Activated CD8-positive, alpha-beta T cell treated with anti-CD3 and anti-CD28 coated beads, Interleukin-2, amount 10 ng/mL, durations not matched to agents 7 days and 5 days (primary cell): ENCODE measurements at regions not wholly inside any gene's neighbourhood (a gene's known extent, or its start where the extent isn't known, plus 50 kb on each side); places are given as distances from the start of the nearest gene placed in this dataset.

Source experiments
- ATAC-seq: fragments of 150-1000 bp; cut with Tn5 transposase; one replicate; pipeline ENCODE4 v1.10.0; 2021; ENCODE audit warnings: moderate library complexity
- CTCF ChIA-PET: fragments of 350-600 bp; sonication (Branson Sonifier 250); formaldehyde crosslinking; loops from one replicate; lab custom pipeline; 2021; ENCODE audit warnings: antibody characterized with exemption; lab: Charles Lee
- POLR2A ChIA-PET: fragments of 350-600 bp; sonication (Branson Sonifier 250); formaldehyde crosslinking; loops from one replicate; lab custom pipeline; 2021; ENCODE audit warnings: antibody characterized with exemption; lab: Charles Lee
- DNase-seq: peaks from one replicate; pipeline ENCODE4 v3.0.0-alpha.2; 2020
- H3K27ac Mint-ChIP-seq: one replicate; pipeline ENCODE4 v1.8.0; 2021; ENCODE audit warnings: mild to moderate bottlenecking, mixed read lengths
- H3K27me3 Mint-ChIP-seq: one replicate; pipeline ENCODE4 v1.8.0; 2021; ENCODE audit warnings: low read depth, mixed read lengths
- H3K36me3 Mint-ChIP-seq: one replicate; pipeline ENCODE4 v1.8.0; 2021; ENCODE audit warnings: low read depth, mixed read lengths
- H3K4me1 Mint-ChIP-seq: one replicate; pipeline ENCODE4 v1.8.0; 2021; ENCODE audit warnings: low read depth, mixed read lengths
- H3K4me3 Mint-ChIP-seq: one replicate; pipeline ENCODE4 v1.8.0; 2021; ENCODE audit warnings: mild to moderate bottlenecking, mixed read lengths
- H3K9me3 Mint-ChIP-seq: one replicate; pipeline ENCODE4 v1.8.0; 2022; ENCODE audit warnings: mixed read lengths; ENCODE audit not compliant: insufficient read depth

DNA sequence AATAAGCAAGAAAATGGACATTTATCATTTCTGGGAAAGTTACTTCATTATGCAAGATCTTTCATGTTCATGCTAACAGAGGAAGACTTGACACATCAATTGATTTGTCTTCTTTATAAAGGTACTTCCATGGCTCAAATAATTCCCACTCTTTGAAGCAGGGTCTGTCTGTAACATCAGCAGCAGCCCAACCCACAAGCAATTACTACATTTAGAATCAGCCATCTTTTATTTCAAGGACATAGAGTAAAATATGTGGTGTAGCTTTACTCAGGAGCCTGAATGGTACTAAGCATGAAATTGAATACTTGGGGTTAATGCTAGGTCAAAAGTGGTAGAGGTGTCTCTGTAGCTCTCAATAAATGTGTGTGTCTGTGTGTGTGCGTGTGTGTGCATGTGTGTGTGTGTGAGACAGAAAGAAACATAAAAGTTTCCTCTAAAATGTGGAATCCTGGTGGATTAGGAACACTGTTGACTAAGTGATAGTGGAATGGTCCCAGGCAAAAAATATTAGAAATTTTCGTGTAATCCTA is 581.1 kb downstream of the CAAP1 start:
- Mint-ChIP-seq H3K4me3 (no peak overlapping the region), H3K4me1 (no peaks in the 10 kb centered on the region), H3K36me3 (no peaks in the 10 kb centered on the region), H3K27me3 (no peaks in the 10 kb centered on the region), H3K9me3 (no peaks in the 10 kb centered on the region), H3K27ac (no peak overlapping the region)
- DNase-seq: no peak
- POLR2A ChIA-PET: no interaction called here
- ATAC-seq: no peak
- CTCF ChIA-PET: no interaction called here

GRCh38 chr9:26310294-26310693 is 582.3 kb downstream of the CAAP1 start:
- Mint-ChIP-seq H3K36me3 (no peaks in the 10 kb centered on the region), H3K27me3 (no peaks in the 10 kb centered on the region), H3K4me3 (no peak overlapping the region), H3K4me1 (no peaks in the 10 kb centered on the region), H3K9me3 (no peaks in the 10 kb centered on the region), H3K27ac (no peak overlapping the region)
- DNase-seq: no peak
- ATAC-seq: no peak
- ChIA-PET CTCF (no interaction called here), POLR2A (no interaction called here)

GRCh38 chr9:26308328-26308727 is 584.3 kb downstream of the CAAP1 start:
- no peaks in the 10 kb centered on the region for H3K36me3 Mint-ChIP-seq
- no peaks in the 10 kb centered on the region for H3K9me3 Mint-ChIP-seq
- ChIA-PET CTCF (no interaction called here), POLR2A (no interaction called here)
- DNase-seq (no peak), ATAC-seq (no peak)
- H3K4me1 Mint-ChIP-seq: no peaks in the 10 kb centered on the region
- no peak overlapping the region for H3K27ac Mint-ChIP-seq
- H3K27me3 Mint-ChIP-seq: no peaks in the 10 kb centered on the region
- no peak overlapping the region for H3K4me3 Mint-ChIP-seq

DNA sequence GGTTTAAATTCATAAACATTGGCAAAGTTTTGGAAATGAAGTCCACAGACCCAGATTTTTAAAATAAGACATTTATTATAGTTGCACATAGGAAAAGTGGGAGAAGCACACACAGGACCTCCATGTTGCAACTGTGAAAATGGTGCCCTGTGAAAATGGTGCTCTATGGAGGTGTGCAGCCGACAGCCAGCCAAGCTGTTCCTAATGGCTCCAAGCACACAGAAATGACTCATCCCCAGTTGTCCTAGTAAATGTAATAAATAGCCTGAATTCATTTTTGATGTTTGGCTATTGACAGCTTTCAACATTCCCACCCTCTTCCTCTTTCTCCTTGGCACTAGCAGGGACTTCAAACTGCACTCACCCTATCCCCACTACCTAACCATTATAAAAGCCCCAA is 590.9 kb downstream of the CAAP1 start:
- H3K36me3 Mint-ChIP-seq: no peaks in the 10 kb centered on the region
- no peak for ATAC-seq
- H3K27me3 Mint-ChIP-seq: no peaks in the 10 kb centered on the region
- POLR2A ChIA-PET: no interaction called here
- H3K4me1 Mint-ChIP-seq: no peaks in the 10 kb centered on the region
- H3K9me3 Mint-ChIP-seq: peaks cover 6% of the 10 kb centered on the region
- H3K27ac Mint-ChIP-seq: no peak overlapping the region
- CTCF ChIA-PET: no interaction called here
- DNase-seq: no peak
- H3K4me3 Mint-ChIP-seq: no peak overlapping the region

DNA sequence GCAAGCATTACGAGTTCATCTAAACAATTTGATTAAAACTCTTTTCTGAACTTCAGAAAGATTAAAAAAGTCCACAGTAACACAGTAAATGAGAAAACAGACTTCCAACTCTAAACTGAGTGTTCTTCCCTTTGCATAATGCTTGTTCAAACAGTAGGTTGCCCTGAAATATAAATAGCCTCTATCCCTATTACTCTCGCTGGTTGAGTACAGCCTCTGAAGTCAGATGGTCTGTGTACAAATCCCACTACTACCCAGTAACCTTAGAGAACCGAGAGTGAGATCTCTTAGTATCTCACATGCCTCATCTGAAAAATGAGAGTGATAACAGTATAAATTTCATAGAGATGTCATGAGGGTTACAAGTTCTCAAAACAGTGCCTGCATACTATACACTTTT is 591.6 kb downstream of the CAAP1 start:
- Mint-ChIP-seq H3K9me3 (peaks cover 9% of the 10 kb centered on the region), H3K4me1 (no peaks in the 10 kb centered on the region), H3K27me3 (no peaks in the 10 kb centered on the region), H3K36me3 (no peaks in the 10 kb centered on the region), H3K27ac (no peak overlapping the region), H3K4me3 (no peak overlapping the region)
- ATAC-seq (no peak), DNase-seq (no peak)
- ChIA-PET POLR2A (no interaction called here), CTCF (no interaction called here)

DNA sequence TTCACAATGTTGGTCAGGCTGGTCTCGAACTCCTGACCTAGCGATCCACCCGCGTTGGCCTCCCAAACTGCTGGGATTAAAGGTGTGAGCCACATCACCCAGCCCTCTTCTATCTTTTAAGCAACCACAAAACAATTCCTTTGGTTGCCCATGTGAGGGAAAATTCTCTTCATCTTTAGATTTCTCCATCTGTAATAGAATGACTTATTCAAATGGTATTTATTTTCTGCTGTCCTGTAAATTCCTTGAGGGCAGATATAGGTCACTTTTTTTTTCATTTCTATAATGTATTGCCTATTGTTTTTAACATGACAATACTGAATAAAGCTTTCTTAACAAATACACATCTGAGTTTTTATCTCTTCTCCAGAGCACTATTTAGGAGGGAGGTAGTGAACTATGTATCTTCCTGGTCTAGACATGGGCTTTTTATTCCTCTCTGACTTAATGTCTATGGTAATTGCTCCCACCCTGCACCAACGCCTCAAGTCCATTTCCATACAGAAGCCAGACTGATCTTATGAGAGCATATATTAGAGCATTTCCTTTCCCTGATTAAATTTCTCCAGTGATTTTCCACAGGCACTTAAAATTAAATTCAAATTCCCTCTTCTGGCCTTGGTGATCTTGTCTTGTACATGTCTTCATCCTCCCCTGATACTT is 595.6 kb downstream of the CAAP1 start:
- no peak for ATAC-seq
- H3K9me3 Mint-ChIP-seq: peaks cover 12% of the 10 kb centered on the region
- ChIA-PET POLR2A (no interaction called here), CTCF (no interaction called here)
- H3K4me1 Mint-ChIP-seq: no peaks in the 10 kb centered on the region
- DNase-seq: no peak
- no peak overlapping the region for H3K4me3 Mint-ChIP-seq
- H3K36me3 Mint-ChIP-seq: no peaks in the 10 kb centered on the region
- no peaks in the 10 kb centered on the region for H3K27me3 Mint-ChIP-seq
- no peak overlapping the region for H3K27ac Mint-ChIP-seq

DNA sequence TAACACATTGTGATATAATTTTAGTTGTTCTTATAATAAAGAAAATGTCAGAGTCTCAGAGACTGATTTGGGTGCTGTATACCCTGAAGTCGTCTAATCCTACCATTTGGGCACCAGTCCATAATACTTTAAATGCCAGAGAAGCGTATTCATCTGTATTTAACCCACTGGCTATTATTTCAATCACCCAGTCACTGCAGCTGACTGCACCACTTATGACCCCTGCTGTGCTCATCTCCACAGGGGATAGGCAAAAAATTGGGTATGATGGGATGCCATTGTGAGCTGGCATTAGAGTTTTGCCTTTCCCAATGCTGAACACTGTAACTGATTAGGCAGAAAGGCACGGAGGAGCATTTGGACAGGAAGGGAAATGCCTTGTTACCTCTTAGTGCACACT is 599.7 kb downstream of the CAAP1 start:
- H3K27ac Mint-ChIP-seq: no peak overlapping the region
- H3K9me3 Mint-ChIP-seq: peaks cover 20% of the 10 kb centered on the region
- no peaks in the 10 kb centered on the region for H3K36me3 Mint-ChIP-seq
- no peaks in the 10 kb centered on the region for H3K4me1 Mint-ChIP-seq
- H3K27me3 Mint-ChIP-seq: no peaks in the 10 kb centered on the region
- ChIA-PET CTCF (no interaction called here), POLR2A (no interaction called here)
- DNase-seq: no peak
- no peak overlapping the region for H3K4me3 Mint-ChIP-seq
- no peak for ATAC-seq

DNA sequence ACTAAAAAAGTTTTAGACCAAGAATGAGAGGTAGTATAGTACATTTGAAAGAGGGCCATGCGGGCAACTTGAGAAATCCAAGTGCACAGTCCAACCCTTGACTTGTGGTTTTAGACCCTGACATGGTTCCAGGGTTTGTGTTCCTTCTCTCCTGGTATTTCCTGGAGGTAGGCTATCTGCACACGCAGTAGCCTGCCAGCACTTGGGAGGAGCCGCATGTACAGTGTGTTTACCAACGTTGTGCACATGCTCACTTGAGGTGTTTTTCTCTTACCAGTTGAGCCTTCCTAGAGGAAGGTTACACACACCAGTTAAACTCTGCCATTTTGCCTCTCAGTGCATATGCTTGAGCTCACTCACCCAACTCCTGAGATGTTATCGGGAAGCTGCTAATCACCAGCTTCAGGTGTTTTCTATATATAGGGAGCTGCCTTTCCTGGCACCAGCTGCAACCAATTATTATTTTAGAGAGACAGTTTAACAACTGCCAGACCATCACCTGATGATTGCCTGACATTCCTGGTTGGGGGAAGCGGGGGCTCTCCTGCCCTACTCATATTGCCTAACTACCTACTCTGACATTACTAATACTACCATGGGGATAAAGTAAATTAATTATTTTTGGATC is 593.4 kb upstream of the TUSC1 start:
- H3K9me3 Mint-ChIP-seq: peaks cover 4% of the 10 kb centered on the region
- DNase-seq (no peak), ATAC-seq (no peak)
- H3K4me3 Mint-ChIP-seq: no peak overlapping the region
- POLR2A ChIA-PET: no interaction called here
- H3K36me3 Mint-ChIP-seq: no peaks in the 10 kb centered on the region
- CTCF ChIA-PET: no interaction called here
- no peak overlapping the region for H3K27ac Mint-ChIP-seq
- H3K4me1 Mint-ChIP-seq: no peaks in the 10 kb centered on the region
- no peaks in the 10 kb centered on the region for H3K27me3 Mint-ChIP-seq

DNA sequence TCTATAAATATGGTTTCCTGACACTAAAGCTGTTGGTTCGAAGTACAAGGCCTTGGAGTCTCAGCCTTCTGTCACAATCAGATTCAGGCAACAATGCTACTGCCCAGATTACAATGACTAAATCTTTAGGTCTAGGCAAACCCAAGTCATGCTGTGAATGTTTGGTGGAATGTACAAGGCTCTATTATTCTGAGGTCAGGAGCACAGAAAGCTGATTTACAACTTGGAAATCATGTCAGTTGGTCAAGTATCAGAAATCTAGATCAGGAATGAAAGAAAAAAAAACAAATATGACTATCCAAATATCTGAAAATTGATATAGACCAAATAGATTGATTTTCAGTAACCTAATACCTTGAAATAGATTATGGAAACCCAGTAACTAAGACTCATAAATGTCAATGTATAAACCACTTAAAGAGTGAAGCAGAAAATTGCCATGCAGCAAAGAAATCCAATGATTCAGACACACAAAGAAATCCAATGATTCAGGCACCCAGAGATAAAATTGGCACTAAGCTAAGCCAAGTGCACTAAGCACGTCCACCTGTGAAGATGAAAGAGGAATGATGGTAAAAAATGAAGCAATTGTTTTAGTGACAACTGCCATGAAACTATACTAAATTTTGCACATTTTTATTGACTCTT is 588.0 kb upstream of the TUSC1 start:
- no peaks in the 10 kb centered on the region for H3K36me3 Mint-ChIP-seq
- CTCF ChIA-PET: no interaction called here
- no peaks in the 10 kb centered on the region for H3K27me3 Mint-ChIP-seq
- POLR2A ChIA-PET: no interaction called here
- H3K27ac Mint-ChIP-seq: no peak overlapping the region
- H3K4me1 Mint-ChIP-seq: no peaks in the 10 kb centered on the region
- H3K9me3 Mint-ChIP-seq: peaks cover 9% of the 10 kb centered on the region
- DNase-seq: no peak
- no peak overlapping the region for H3K4me3 Mint-ChIP-seq
- ATAC-seq: no peak

GRCh38 chr9:26264709-26265601 is 586.7 kb upstream of the TUSC1 start:
- ChIA-PET POLR2A (no interaction called here), CTCF (no interaction called here)
- DNase-seq: no peak
- Mint-ChIP-seq H3K27ac (no peak overlapping the region), H3K4me3 (no peak overlapping the region), H3K4me1 (no peaks in the 10 kb centered on the region), H3K36me3 (no peaks in the 10 kb centered on the region), H3K9me3 (peaks cover 5% of the 10 kb centered on the region), H3K27me3 (no peaks in the 10 kb centered on the region)
- no peak for ATAC-seq

DNA sequence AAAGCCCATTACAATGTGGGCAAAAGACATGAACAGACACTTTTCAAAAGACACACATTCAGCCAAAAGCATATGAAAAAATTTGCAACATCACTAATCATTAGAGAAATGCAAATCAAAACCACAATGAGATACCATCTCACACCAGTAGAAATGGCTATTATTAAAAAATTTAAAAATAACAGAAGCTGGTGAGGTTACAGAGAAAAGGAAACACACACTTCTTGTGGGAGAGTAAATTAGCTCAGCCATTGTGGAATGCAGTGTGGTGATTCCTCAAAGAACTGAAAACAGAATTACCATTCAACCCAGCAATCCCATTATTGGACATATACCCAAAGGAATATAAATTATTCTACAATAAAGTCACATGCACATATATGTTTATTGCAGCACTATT is 585.2 kb upstream of the TUSC1 start:
- H3K36me3 Mint-ChIP-seq: no peaks in the 10 kb centered on the region
- ATAC-seq: no peak
- no peaks in the 10 kb centered on the region for H3K4me1 Mint-ChIP-seq
- ChIA-PET CTCF (no interaction called here), POLR2A (no interaction called here)
- H3K27ac Mint-ChIP-seq: no peak overlapping the region
- H3K4me3 Mint-ChIP-seq: no peak overlapping the region
- no peaks in the 10 kb centered on the region for H3K27me3 Mint-ChIP-seq
- peaks cover 5% of the 10 kb centered on the region for H3K9me3 Mint-ChIP-seq
- DNase-seq: no peak
